ENCODE measurements at regions not wholly inside any gene's neighbourhood (a gene's known extent, or its start where the extent isn't known, plus 50 kb on each side); places are given as distances from the start of the nearest gene placed in this dataset.

DNA sequence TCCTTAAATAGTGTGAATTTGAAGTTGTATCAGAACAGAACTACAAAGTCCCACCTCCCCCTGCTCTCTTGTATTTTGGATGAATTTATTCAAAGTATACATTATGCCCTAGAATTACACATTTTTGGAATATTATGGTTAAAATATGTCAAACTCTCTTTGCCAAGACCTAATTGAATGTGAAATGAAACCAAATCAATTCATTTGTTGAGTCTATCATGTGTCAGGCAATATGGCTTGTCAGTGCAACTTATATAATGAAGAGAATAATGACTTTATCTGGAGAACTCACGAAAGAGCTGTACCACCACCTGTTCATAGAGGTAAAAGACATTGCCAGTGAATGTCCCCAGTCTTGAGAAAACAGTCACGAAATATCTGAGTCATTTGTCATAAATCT, 106.8 kb downstream of the TUSC1 start:
- no peak for TF ChIP-seq RAD21 (IDR thresholded peaks at IDR 0.05; ENCODE audit: low read depth)
- TF ChIP-seq, protein P1, sequence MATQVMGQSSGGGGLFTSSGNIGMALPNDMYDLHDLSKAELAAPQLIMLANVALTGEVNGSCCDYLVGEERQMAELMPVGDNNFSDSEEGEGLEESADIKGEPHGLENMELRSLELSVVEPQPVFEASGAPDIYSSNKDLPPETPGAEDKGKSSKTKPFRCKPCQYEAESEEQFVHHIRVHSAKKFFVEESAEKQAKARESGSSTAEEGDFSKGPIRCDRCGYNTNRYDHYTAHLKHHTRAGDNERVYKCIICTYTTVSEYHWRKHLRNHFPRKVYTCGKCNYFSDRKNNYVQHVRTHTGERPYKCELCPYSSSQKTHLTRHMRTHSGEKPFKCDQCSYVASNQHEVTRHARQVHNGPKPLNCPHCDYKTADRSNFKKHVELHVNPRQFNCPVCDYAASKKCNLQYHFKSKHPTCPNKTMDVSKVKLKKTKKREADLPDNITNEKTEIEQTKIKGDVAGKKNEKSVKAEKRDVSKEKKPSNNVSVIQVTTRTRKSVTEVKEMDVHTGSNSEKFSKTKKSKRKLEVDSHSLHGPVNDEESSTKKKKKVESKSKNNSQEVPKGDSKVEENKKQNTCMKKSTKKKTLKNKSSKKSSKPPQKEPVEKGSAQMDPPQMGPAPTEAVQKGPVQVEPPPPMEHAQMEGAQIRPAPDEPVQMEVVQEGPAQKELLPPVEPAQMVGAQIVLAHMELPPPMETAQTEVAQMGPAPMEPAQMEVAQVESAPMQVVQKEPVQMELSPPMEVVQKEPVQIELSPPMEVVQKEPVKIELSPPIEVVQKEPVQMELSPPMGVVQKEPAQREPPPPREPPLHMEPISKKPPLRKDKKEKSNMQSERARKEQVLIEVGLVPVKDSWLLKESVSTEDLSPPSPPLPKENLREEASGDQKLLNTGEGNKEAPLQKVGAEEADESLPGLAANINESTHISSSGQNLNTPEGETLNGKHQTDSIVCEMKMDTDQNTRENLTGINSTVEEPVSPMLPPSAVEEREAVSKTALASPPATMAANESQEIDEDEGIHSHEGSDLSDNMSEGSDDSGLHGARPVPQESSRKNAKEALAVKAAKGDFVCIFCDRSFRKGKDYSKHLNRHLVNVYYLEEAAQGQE (IDR thresholded peaks at IDR 0.05; ENCODE audit: low read depth) = no peak
- no peak for TF ChIP-seq YY1 (IDR thresholded peaks at IDR 0.05; ENCODE audit: low read depth)
- no peak for TF ChIP-seq EP300 (IDR thresholded peaks at IDR 0.05; ENCODE audit: borderline replicate concordance)
